ENCODE measurements at regions not wholly inside any gene's neighbourhood (a gene's known extent, or its start where the extent isn't known, plus 50 kb on each side); places are given as distances from the start of the nearest gene placed in this dataset.

DNA sequence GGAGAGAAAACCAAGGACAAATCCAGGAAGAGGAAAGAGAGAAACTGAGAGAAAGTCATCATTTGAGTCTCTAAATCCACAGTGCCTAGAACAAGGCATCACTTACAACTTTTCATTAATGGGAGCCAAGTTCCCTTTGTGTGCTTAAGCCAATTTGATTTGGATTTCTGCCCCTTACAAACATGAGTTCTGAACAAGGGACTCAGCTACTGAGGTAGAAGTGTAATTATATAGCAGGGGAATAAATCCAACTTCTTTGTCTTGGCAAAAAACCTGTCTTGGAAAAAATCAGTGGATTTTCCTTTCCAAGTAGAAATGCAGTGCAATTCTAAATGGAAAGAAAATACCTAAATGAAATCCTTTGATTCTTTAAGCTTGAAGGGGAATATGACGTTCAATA lies 307.2 kb upstream of the CNTN3 start:
- Histone ChIP-seq H3K23ac (ENCODE audit: low read length in 2 of 2) (no peak overlapping the region), H3K18ac (ENCODE audit: low read depth in 1 of 2, low read length in 2 of 2) (no peak overlapping the region), H3K4ac (ENCODE audit: low read depth in 1 of 2, low read length in 2 of 2) (no peak overlapping the region), H2AFZ (ENCODE audit: low read depth, low read length) (no peak overlapping the region), H4K91ac (ENCODE audit: low read length) (no peak overlapping the region), H3K4me2 (ENCODE audit: low read length, poor library complexity, severe bottlenecking) (no peak overlapping the region), H3K79me1 (replicated peaks; ENCODE audit: low read length, poor library complexity, severe bottlenecking) (no peaks in the 10 kb centered on the region), H3K27me3 (ENCODE audit: control insufficient read depth in 1 of 2, insufficient read depth in 1 of 2, low read length in 2 of 2) (no peaks in the 10 kb centered on the region), H2BK15ac (ENCODE audit: low read depth, poor library complexity, severe bottlenecking) (no peak overlapping the region), H3K9ac (ENCODE audit: low read length) (no peak overlapping the region), H2AK5ac (ENCODE audit: low read length, severe bottlenecking) (no peak overlapping the region), H2BK12ac (ENCODE audit: low read length in 2 of 2) (no peak overlapping the region), H3K27ac (ENCODE audit: low read length, poor library complexity, severe bottlenecking) (no peak overlapping the region), H3K14ac (ENCODE audit: low read length in 2 of 2) (no peak overlapping the region), H4K8ac (ENCODE audit: low read length) (no peak overlapping the region), H3K9me3 (ENCODE audit: control insufficient read depth, low read length) (no peaks in the 10 kb centered on the region), H3K4me1 (ENCODE audit: control insufficient read depth, insufficient read depth, low read depth, low read length) (no peaks in the 10 kb centered on the region), H2BK5ac (ENCODE audit: low read depth, low read length, poor library complexity, severe bottlenecking) (no peak overlapping the region), H2BK120ac (ENCODE audit: low read depth, low read length) (no peak overlapping the region), H3K36me3 (ENCODE audit: control insufficient read depth in 1 of 2, insufficient read depth in 2 of 2, low read depth in 1 of 2, low read length in 2 of 2) (no peaks in the 10 kb centered on the region), H3K4me3 (ENCODE audit: insufficient read depth in 1 of 2, low read depth in 1 of 2, low read length in 2 of 2) (no peak overlapping the region)
- WGBS: no CpG with 5 or more reads among the region's 1 CpG
- DNase-seq: no peak

DNA sequence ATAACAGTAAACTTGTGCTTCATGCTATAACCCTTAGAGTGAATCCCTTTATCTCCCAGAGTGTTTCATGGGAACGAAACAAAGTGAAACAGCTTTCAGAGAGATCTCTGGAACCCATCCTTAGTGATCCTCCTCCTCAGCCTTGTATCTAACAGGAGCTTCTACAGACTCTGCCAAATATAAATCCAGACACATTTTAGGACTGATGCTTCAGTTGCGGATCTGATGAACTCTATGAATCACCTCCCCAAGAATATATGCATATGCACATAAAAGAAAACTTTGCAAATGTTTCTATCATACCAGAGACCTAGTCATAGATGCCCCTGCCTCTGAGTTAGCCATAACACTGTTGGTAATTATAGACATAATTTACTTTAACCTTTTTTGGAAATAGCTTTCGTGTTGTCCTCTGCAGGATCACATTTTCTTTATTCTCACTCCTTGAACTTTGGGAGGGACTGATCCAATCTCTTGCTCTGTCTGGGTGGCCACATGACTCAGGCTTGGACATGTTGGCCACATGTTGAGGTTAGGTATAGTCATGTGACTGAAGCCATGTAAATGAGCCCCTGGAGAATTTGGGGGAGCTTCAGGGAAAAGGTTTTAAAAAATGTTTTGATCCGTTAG lies 306.4 kb upstream of the CNTN3 start:
- H2BK120ac ChIP-seq (ENCODE audit: low read depth, low read length): no peak overlapping the region
- H4K91ac ChIP-seq (ENCODE audit: low read length): no peak overlapping the region
- H3K23ac ChIP-seq (ENCODE audit: low read length in 2 of 2): no peak overlapping the region
- no peak overlapping the region for H2AK5ac ChIP-seq (ENCODE audit: low read length, severe bottlenecking)
- 57% methylated on average over 4 of the region's 4 CpGs for WGBS
- no peaks in the 10 kb centered on the region for H3K79me1 ChIP-seq (replicated peaks; ENCODE audit: low read length, poor library complexity, severe bottlenecking)
- no peaks in the 10 kb centered on the region for H3K4me1 ChIP-seq (ENCODE audit: control insufficient read depth, insufficient read depth, low read depth, low read length)
- no peak for DNase-seq
- no peak overlapping the region for H2BK12ac ChIP-seq (ENCODE audit: low read length in 2 of 2)
- no peak overlapping the region for H3K14ac ChIP-seq (ENCODE audit: low read length in 2 of 2)
- H2BK5ac ChIP-seq (ENCODE audit: low read depth, low read length, poor library complexity, severe bottlenecking): no peak overlapping the region
- H2BK15ac ChIP-seq (ENCODE audit: low read depth, poor library complexity, severe bottlenecking): no peak overlapping the region
- H3K4ac ChIP-seq (ENCODE audit: low read depth in 1 of 2, low read length in 2 of 2): no peak overlapping the region
- no peak overlapping the region for H3K27ac ChIP-seq (ENCODE audit: low read length, poor library complexity, severe bottlenecking)
- no peak overlapping the region for H4K8ac ChIP-seq (ENCODE audit: low read length)
- H3K4me2 ChIP-seq (ENCODE audit: low read length, poor library complexity, severe bottlenecking): no peak overlapping the region
- no peak overlapping the region for H2AFZ ChIP-seq (ENCODE audit: low read depth, low read length)
- H3K9ac ChIP-seq (ENCODE audit: low read length): no peak overlapping the region
- H3K18ac ChIP-seq (ENCODE audit: low read depth in 1 of 2, low read length in 2 of 2): no peak overlapping the region
- no peaks in the 10 kb centered on the region for H3K9me3 ChIP-seq (ENCODE audit: control insufficient read depth, low read length)
- no peak overlapping the region for H3K4me3 ChIP-seq (ENCODE audit: insufficient read depth in 1 of 2, low read depth in 1 of 2, low read length in 2 of 2)
- no peaks in the 10 kb centered on the region for H3K36me3 ChIP-seq (ENCODE audit: control insufficient read depth in 1 of 2, insufficient read depth in 2 of 2, low read depth in 1 of 2, low read length in 2 of 2)
- H3K27me3 ChIP-seq (ENCODE audit: control insufficient read depth in 1 of 2, insufficient read depth in 1 of 2, low read length in 2 of 2): no peaks in the 10 kb centered on the region

DNA sequence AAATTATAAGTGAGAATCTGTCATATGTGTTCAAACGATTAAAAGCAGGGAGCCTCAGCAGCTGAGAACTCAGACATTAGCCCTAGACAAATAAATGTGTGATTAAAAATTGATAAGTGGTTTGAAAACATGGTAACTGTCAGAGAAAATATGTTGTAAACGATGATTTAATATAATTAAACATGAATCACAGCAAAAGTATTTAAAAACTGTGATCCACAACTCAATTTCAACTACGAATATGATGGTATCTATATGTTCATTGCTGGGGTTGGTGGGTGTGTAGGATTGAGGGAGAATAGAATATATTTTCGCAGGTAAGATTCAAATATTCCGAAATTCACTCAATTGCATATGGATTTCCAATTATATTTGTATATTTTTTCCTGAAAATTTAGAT lies 302.2 kb upstream of the CNTN3 start:
- Histone ChIP-seq H3K36me3 (ENCODE audit: control insufficient read depth in 1 of 2, insufficient read depth in 2 of 2, low read depth in 1 of 2, low read length in 2 of 2) (no peaks in the 10 kb centered on the region), H3K18ac (ENCODE audit: low read depth in 1 of 2, low read length in 2 of 2) (no peak overlapping the region), H4K91ac (ENCODE audit: low read length) (no peak overlapping the region), H3K27ac (ENCODE audit: low read length, poor library complexity, severe bottlenecking) (no peak overlapping the region), H2AFZ (ENCODE audit: low read depth, low read length) (no peak overlapping the region), H3K4me3 (ENCODE audit: insufficient read depth in 1 of 2, low read depth in 1 of 2, low read length in 2 of 2) (no peak overlapping the region), H3K4ac (ENCODE audit: low read depth in 1 of 2, low read length in 2 of 2) (no peak overlapping the region), H3K79me1 (replicated peaks; ENCODE audit: low read length, poor library complexity, severe bottlenecking) (no peaks in the 10 kb centered on the region), H3K9ac (ENCODE audit: low read length) (no peak overlapping the region), H3K14ac (ENCODE audit: low read length in 2 of 2) (no peak overlapping the region), H2BK12ac (ENCODE audit: low read length in 2 of 2) (no peak overlapping the region), H3K23ac (ENCODE audit: low read length in 2 of 2) (no peak overlapping the region), H3K9me3 (ENCODE audit: control insufficient read depth, low read length) (no peaks in the 10 kb centered on the region), H3K4me2 (ENCODE audit: low read length, poor library complexity, severe bottlenecking) (no peak overlapping the region), H4K8ac (ENCODE audit: low read length) (no peak overlapping the region), H2AK5ac (ENCODE audit: low read length, severe bottlenecking) (no peak overlapping the region), H2BK5ac (ENCODE audit: low read depth, low read length, poor library complexity, severe bottlenecking) (no peak overlapping the region), H2BK120ac (ENCODE audit: low read depth, low read length) (no peak overlapping the region), H3K27me3 (ENCODE audit: control insufficient read depth in 1 of 2, insufficient read depth in 1 of 2, low read length in 2 of 2) (no peaks in the 10 kb centered on the region), H3K4me1 (ENCODE audit: control insufficient read depth, insufficient read depth, low read depth, low read length) (no peaks in the 10 kb centered on the region), H2BK15ac (ENCODE audit: low read depth, poor library complexity, severe bottlenecking) (no peak overlapping the region)
- WGBS: 64% methylated on average over 1 of the region's 5 CpGs
- no peak for DNase-seq

DNA sequence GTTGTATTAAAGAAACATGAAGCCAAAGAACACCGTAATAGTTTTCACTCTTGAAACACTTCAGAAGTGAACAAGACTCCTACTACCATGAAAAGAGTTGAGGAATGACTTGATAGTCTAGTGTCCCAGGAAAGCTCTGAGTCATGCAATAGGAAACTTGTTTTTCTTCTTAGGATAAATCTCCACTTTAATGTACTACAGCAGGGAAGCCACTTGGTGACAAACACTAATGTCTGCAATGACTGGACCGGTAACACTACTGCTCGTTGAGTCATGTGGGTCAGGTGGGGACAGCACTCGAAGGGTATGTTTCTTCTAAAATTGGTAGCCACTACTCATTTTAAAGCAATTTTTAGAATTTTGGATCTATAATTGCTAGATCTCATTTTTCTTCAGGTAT lies 291.7 kb upstream of the CNTN3 start:
- no peak overlapping the region for H3K18ac ChIP-seq (ENCODE audit: low read depth in 1 of 2, low read length in 2 of 2)
- H3K4me3 ChIP-seq (ENCODE audit: insufficient read depth in 1 of 2, low read depth in 1 of 2, low read length in 2 of 2): no peak overlapping the region
- no peaks in the 10 kb centered on the region for H3K4me1 ChIP-seq (ENCODE audit: control insufficient read depth, insufficient read depth, low read depth, low read length)
- H3K23ac ChIP-seq (ENCODE audit: low read length in 2 of 2): no peak overlapping the region
- no peak overlapping the region for H3K9ac ChIP-seq (ENCODE audit: low read length)
- H3K36me3 ChIP-seq (ENCODE audit: control insufficient read depth in 1 of 2, insufficient read depth in 2 of 2, low read depth in 1 of 2, low read length in 2 of 2): no peaks in the 10 kb centered on the region
- no peak overlapping the region for H3K4me2 ChIP-seq (ENCODE audit: low read length, poor library complexity, severe bottlenecking)
- no peak overlapping the region for H4K91ac ChIP-seq (ENCODE audit: low read length)
- no peak overlapping the region for H3K14ac ChIP-seq (ENCODE audit: low read length in 2 of 2)
- no peak overlapping the region for H2AFZ ChIP-seq (ENCODE audit: low read depth, low read length)
- H3K79me1 ChIP-seq (replicated peaks; ENCODE audit: low read length, poor library complexity, severe bottlenecking): no peaks in the 10 kb centered on the region
- no peak overlapping the region for H2BK12ac ChIP-seq (ENCODE audit: low read length in 2 of 2)
- no peak overlapping the region for H2AK5ac ChIP-seq (ENCODE audit: low read length, severe bottlenecking)
- no peak overlapping the region for H2BK120ac ChIP-seq (ENCODE audit: low read depth, low read length)
- WGBS: 10% methylated on average over 2 of the region's 4 CpGs
- H2BK15ac ChIP-seq (ENCODE audit: low read depth, poor library complexity, severe bottlenecking): no peak overlapping the region
- no peaks in the 10 kb centered on the region for H3K27me3 ChIP-seq (ENCODE audit: control insufficient read depth in 1 of 2, insufficient read depth in 1 of 2, low read length in 2 of 2)
- H3K9me3 ChIP-seq (ENCODE audit: control insufficient read depth, low read length): no peaks in the 10 kb centered on the region
- DNase-seq: no peak
- H2BK5ac ChIP-seq (ENCODE audit: low read depth, low read length, poor library complexity, severe bottlenecking): no peak overlapping the region
- no peak overlapping the region for H3K27ac ChIP-seq (ENCODE audit: low read length, poor library complexity, severe bottlenecking)
- no peak overlapping the region for H4K8ac ChIP-seq (ENCODE audit: low read length)
- no peak overlapping the region for H3K4ac ChIP-seq (ENCODE audit: low read depth in 1 of 2, low read length in 2 of 2)

All from mesenchymal stem cell (in vitro differentiated cells and primary cell).